SK-N-MC (cell line): ENCODE measurements at regions not wholly inside any gene's neighbourhood (a gene's known extent, or its start where the extent isn't known, plus 50 kb on each side); places are given as distances from the start of the nearest gene placed in this dataset.
"Not testable (repeated sequence)": the region's sequence is repeated elsewhere in the genome, so short reads cannot be mapped to it uniquely, and the experiment has no call there.

Experiments used
- DNase-seq: peaks from one replicate; pipeline ENCODE4 v3.0.0-alpha.2; 2011; ENCODE audit warnings: low read depth, low spot score
- H3K27ac ChIP-seq: fragments of 200-600 bp; sonication (generic); 2 replicates; pipeline ENCODE4 v1.5.1; 2016; ENCODE audit warnings: mixed run types
- H3K36me3 ChIP-seq: fragments of 200-600 bp; sonication (generic); 2 replicates; pipeline ENCODE4 v1.6.1; 2017; ENCODE audit warnings: antibody characterized with exemption, low read length, mixed read lengths; ENCODE audit not compliant: insufficient read depth
- H3K4me3 ChIP-seq: fragments of 200-600 bp; sonication (generic); 2 replicates; pipeline ENCODE4 v1.5.1; 2016
- H3K9ac ChIP-seq: fragments of 200-600 bp; sonication (generic); 2 replicates; pipeline ENCODE4 v1.8.0; 2017; ENCODE audit warnings: mixed run types, mixed read lengths; ENCODE audit not compliant: insufficient read length
- H3K9me3 ChIP-seq: fragments of 200-600 bp; sonication (generic); 2 replicates; pipeline ENCODE4 v1.6.1; 2017; ENCODE audit warnings: low read depth, mild to moderate bottlenecking, antibody characterized with exemption, low read length, moderate library complexity, mixed read lengths
- EZH2 ChIP-seq: fragments of 200-600 bp; sonication (generic); IDR thresholded peaks from one replicate; pipeline ENCODE4 v1.6.1; 2017; ENCODE audit warnings: antibody characterized with exemption
- FOXP2 ChIP-seq: optimal IDR thresholded peaks from 2 replicates; pipeline ENCODE3; 2011; ENCODE audit warnings: mild to moderate bottlenecking, moderate library complexity; ENCODE audit not compliant: insufficient read depth; ENCODE audit errors: extremely low read length, control extremely low read depth
- POLR2AphosphoS5 ChIP-seq: IDR thresholded peaks from 2 replicates; pipeline ENCODE4 v1.6.1; 2012; ENCODE audit warnings: mild to moderate bottlenecking, low read depth, low read length, borderline replicate concordance

GRCh38 chr5:6252581-6252980 lies 125.8 kb downstream of the MED10 start:
- Histone ChIP-seq H3K9me3 (no peaks in the 10 kb centered on the region), H3K27ac (no peak overlapping the region), H3K4me3 (no peak overlapping the region), H3K36me3 (no peaks in the 10 kb centered on the region), H3K9ac (no peak overlapping the region)
- DNase-seq: no peak
- TF ChIP-seq POLR2AphosphoS5 (no peak), FOXP2 (no peak), EZH2 (no peak)

- no peak for DNase-seq
- H3K4me3 ChIP-seq: no peak overlapping the region
- no peak overlapping the region for H3K27ac ChIP-seq
- no peak for TF ChIP-seq POLR2AphosphoS5
- no peak for TF ChIP-seq FOXP2
- no peak overlapping the region for H3K9ac ChIP-seq
- no peaks in the 10 kb centered on the region for H3K9me3 ChIP-seq
- H3K36me3 ChIP-seq: no peaks in the 10 kb centered on the region
Measured at GRCh38 chr5:6251565-6252102, 126.7 kb downstream of the MED10 start.

GRCh38 chr5:6250121-6250520 lies 128.2 kb downstream of the MED10 start:
- H3K36me3 ChIP-seq: no peaks in the 10 kb centered on the region
- H3K9ac ChIP-seq: no peak overlapping the region
- no peaks in the 10 kb centered on the region for H3K9me3 ChIP-seq
- H3K27ac ChIP-seq: no peak overlapping the region
- no peak for DNase-seq
- no peak for TF ChIP-seq POLR2AphosphoS5
- TF ChIP-seq FOXP2: no peak
- TF ChIP-seq EZH2: no peak
- no peak overlapping the region for H3K4me3 ChIP-seq

GRCh38 chr5:6248132-6248531 lies 130.2 kb downstream of the MED10 start:
- H3K9ac ChIP-seq: no peak overlapping the region
- no peak for DNase-seq
- no peaks in the 10 kb centered on the region for H3K9me3 ChIP-seq
- H3K36me3 ChIP-seq: no peaks in the 10 kb centered on the region
- TF ChIP-seq FOXP2: no peak
- TF ChIP-seq POLR2AphosphoS5: no peak
- no peak for TF ChIP-seq EZH2
- H3K27ac ChIP-seq: no peak overlapping the region
- no peak overlapping the region for H3K4me3 ChIP-seq

GRCh38 chr5:6246820-6247437 lies 131.4 kb downstream of the MED10 start:
- TF ChIP-seq POLR2AphosphoS5 (no peak), EZH2 (no peak), FOXP2 (no peak)
- Histone ChIP-seq H3K36me3 (no peaks in the 10 kb centered on the region), H3K4me3 (no peak overlapping the region), H3K27ac (no peak overlapping the region), H3K9ac (no peak overlapping the region), H3K9me3 (no peaks in the 10 kb centered on the region)
- DNase-seq: no peak

- no peak for DNase-seq
- H3K27ac ChIP-seq: no peak overlapping the region
- H3K9me3 ChIP-seq: no peaks in the 10 kb centered on the region
- no peak overlapping the region for H3K4me3 ChIP-seq
- H3K9ac ChIP-seq: no peak overlapping the region
- no peak for TF ChIP-seq POLR2AphosphoS5
- TF ChIP-seq EZH2: no peak
- TF ChIP-seq FOXP2: no peak
- no peaks in the 10 kb centered on the region for H3K36me3 ChIP-seq
Measured at GRCh38 chr5:6244339-6244714, 134.0 kb downstream of the MED10 start.

- Histone ChIP-seq H3K9ac (no peak overlapping the region), H3K9me3 (no peaks in the 10 kb centered on the region), H3K27ac (no peak overlapping the region), H3K4me3 (no peak overlapping the region), H3K36me3 (no peaks in the 10 kb centered on the region)
- DNase-seq: no peak
- no peak for TF ChIP-seq FOXP2
- no peak for TF ChIP-seq POLR2AphosphoS5
- no peak for TF ChIP-seq EZH2
Measured at GRCh38 chr5:6243706-6244338, 134.5 kb downstream of the MED10 start.

GRCh38 chr5:6241056-6241455 lies 137.3 kb downstream of the MED10 start:
- not testable (repeated sequence) for H3K9ac ChIP-seq, H3K27ac ChIP-seq, H3K4me3 ChIP-seq, H3K9me3 ChIP-seq, DNase-seq, H3K36me3 ChIP-seq
